Stimulated activated CD4-positive, alpha-beta T cell treated with anti-CD3 and anti-CD28 coated beads, TNF-alpha, amount 100 ng/mL, for 24 hours (primary cell): ENCODE measurements at regions not wholly inside any gene's neighbourhood (a gene's known extent, or its start where the extent isn't known, plus 50 kb on each side); places are given as distances from the start of the nearest gene placed in this dataset.
"Not testable (repeated sequence)": the region's sequence is repeated elsewhere in the genome, so short reads cannot be mapped to it uniquely, and the experiment has no call there.

Source experiments
- DNase-seq, 3 experiments: peaks; one replicate each; pipeline ENCODE4 v3.0.0-alpha.2; 2020; ENCODE audit warnings: low read depth in 3 of 3

GRCh38 chr10:130717083-130717482 lies 580.9 kb downstream of the GLRX3 start:
- DNase-seq, result no peak

GRCh38 chr10:130718744-130719447 lies 582.7 kb downstream of the GLRX3 start:
- DNase-seq, result not testable (repeated sequence)

- DNase-seq, result no peak
Observed at GRCh38 chr10:130719448-130719752, 583.2 kb downstream of the GLRX3 start.

- no peak for DNase-seq
Observed at GRCh38 chr10:130720235-130720634, 584.0 kb downstream of the GLRX3 start.

- DNase-seq, result no peak
Observed at GRCh38 chr10:130721971-130722370, 585.8 kb downstream of the GLRX3 start.

GRCh38 chr10:130723704-130724103 lies 587.5 kb downstream of the GLRX3 start:
- no peak for DNase-seq

- DNase-seq, result no peak
Observed at GRCh38 chr10:130725474-130725970, 586.0 kb downstream of the TCERG1L start.

GRCh38 chr10:130726996-130727725 lies 584.4 kb downstream of the TCERG1L start:
- DNase-seq, result no peak

GRCh38 chr10:130727766-130728490 lies 583.6 kb downstream of the TCERG1L start:
- DNase-seq, result no peak

- DNase-seq, result no peak
Observed at GRCh38 chr10:130728531-130729215, 582.8 kb downstream of the TCERG1L start.

- DNase-seq, result no peak
Observed at GRCh38 chr10:130729876-130730275, 581.6 kb downstream of the TCERG1L start.

- no peak for DNase-seq
Observed at GRCh38 chr10:130737186-130737585, 574.3 kb downstream of the TCERG1L start.

GRCh38 chr10:130737621-130738020 lies 573.9 kb downstream of the TCERG1L start:
- no peak for DNase-seq

GRCh38 chr10:130739016-130739756 lies 572.3 kb downstream of the TCERG1L start:
- DNase-seq, result no peak

GRCh38 chr10:130739757-130740145 lies 571.8 kb downstream of the TCERG1L start:
- no peak for DNase-seq

- no peak for DNase-seq
Observed at GRCh38 chr10:130740166-130740565, 571.4 kb downstream of the TCERG1L start.

- DNase-seq, result no peak
Observed at GRCh38 chr10:130740915-130741750, 570.4 kb downstream of the TCERG1L start.

- DNase-seq, result no peak
Observed at GRCh38 chr10:130741901-130742855, 569.3 kb downstream of the TCERG1L start.

GRCh38 chr10:130742941-130743675 lies 568.4 kb downstream of the TCERG1L start:
- DNase-seq, result no peak
